HCT116 (cell line): ENCODE measurements at regions not wholly inside any gene's neighbourhood (a gene's known extent, or its start where the extent isn't known, plus 50 kb on each side); places are given as distances from the start of the nearest gene placed in this dataset.

ENCODE experiments used
- ATAC-seq: fragments of 200-7000 bp; cut with Tn5 transposase; 2 replicates; pipeline ENCODE4 v1.9.1; 2020; ENCODE audit warnings: mild to moderate bottlenecking, moderate library complexity
- BruUV-seq: library from RNA; stranded (reverse); fragments of 400-500 nt; replicated peaks from 2 replicates; lab custom pipeline; 2021; lab: Mats Ljungman, UMichigan
- CTCF ChIA-PET: fragments of 300-600 bp; sonication (Branson Sonifier 250); formaldehyde crosslinking; loops from one replicate; lab custom pipeline; 2021; ENCODE audit warnings: antibody characterized with exemption; lab: Charles Lee
- POLR2A ChIA-PET: fragments of 300-600, 350-600 bp; sonication (Branson Sonifier 250); formaldehyde crosslinking; loops from one replicate; lab custom pipeline; 2021; ENCODE audit warnings: antibody characterized with exemption; lab: Charles Lee
- RAD21 ChIA-PET, 2 experiments: fragments of 300-600 bp; sonication (Branson Sonifier 250); formaldehyde crosslinking; loops; one replicate each; lab custom pipeline; 2023; ENCODE audit warnings: low total read pairs in 2 of 2; ENCODE audit not compliant: uncharacterized antibody in 2 of 2, unreplicated experiment in 2 of 2, low non-redundant PET in 1 of 2; lab: Charles Lee
- DNase-seq: peaks from one replicate; pipeline ENCODE4 v3.0.0-alpha.2; 2010; ENCODE audit warnings: low read depth, low spot score
- H2AFZ ChIP-seq: fragments of 200-600 bp; shearing (Covaris generic), sonication (generic); 2 replicates; pipeline ENCODE4 v1.6.1; 2017; ENCODE audit warnings: low read depth, mixed run types, mixed read lengths, antibody characterized with exemption, low read length; ENCODE audit not compliant: poor library complexity, severe bottlenecking
- H3K27ac ChIP-seq: 2 replicates; pipeline ENCODE4 v1.5.1; 2012; ENCODE audit warnings: low read depth, low read length
- H3K27me3 ChIP-seq: fragments of 200-600 bp; sonication (generic); 2 replicates; pipeline ENCODE4 v1.6.1; 2016; ENCODE audit warnings: mixed run types, low read length, mixed read lengths; ENCODE audit not compliant: insufficient read depth
- H3K36me3 ChIP-seq, 2 experiments: fragments of 200-500 bp in 1 of 2; fragments of 200-600 bp in 1 of 2; sonication (Bioruptor generic) in 1 of 2; sonication (generic) in 1 of 2; 2 replicates each; pipeline versions ENCODE4 v1.5.1 to v1.6.1; 2014 to 2016; ENCODE audit warnings: low read length in 2 of 2, inconsistent platforms in 1 of 2, mixed read lengths in 1 of 2, mixed run types in 1 of 2; ENCODE audit not compliant: insufficient read depth in 2 of 2, control insufficient read depth in 1 of 2
- H3K4me1 ChIP-seq, 2 experiments: fragments of 200-600 bp in 1 of 2; sonication (generic) in 1 of 2; 2 replicates each; pipeline versions ENCODE4 v1.5.1 to v1.6.1; 2012 to 2017; ENCODE audit warnings: low read length in 2 of 2, inconsistent platforms in 1 of 2, mild to moderate bottlenecking in 1 of 2, mixed read lengths in 1 of 2, mixed run types in 1 of 2, moderate library complexity in 1 of 2; ENCODE audit not compliant: insufficient read depth in 2 of 2, control insufficient read depth in 1 of 2
- H3K4me2 ChIP-seq: fragments of 200-600 bp; sonication (generic); 2 replicates; pipeline ENCODE4 v1.6.1; 2017; ENCODE audit warnings: mixed run types, low read length, mixed read lengths
- H3K4me3 ChIP-seq, 2 experiments: fragments of 200-600 bp in 1 of 2; sonication (generic) in 1 of 2; replicated peaks in 1 of 2; 2 replicates each; pipeline ENCODE4 v1.5.1; 2011 to 2016; ENCODE audit warnings: low read length in 2 of 2, control low read depth in 1 of 2, low read depth in 1 of 2, mild to moderate bottlenecking in 1 of 2, mixed read lengths in 1 of 2, mixed run types in 1 of 2
- H3K79me2 ChIP-seq: fragments of 200-600 bp; sonication (generic); 2 replicates; pipeline ENCODE4 v1.6.1; 2017; ENCODE audit warnings: mild to moderate bottlenecking, mixed run types, low read length, moderate library complexity, mixed read lengths; ENCODE audit not compliant: insufficient read depth
- H3K9ac ChIP-seq: fragments of 200-600 bp; sonication (generic); 2 replicates; pipeline ENCODE4 v1.6.1; 2016; ENCODE audit warnings: low read length, mixed read lengths
- H3K9me2 ChIP-seq: fragments of 200-600 bp; sonication (generic), shearing (Covaris generic); 2 replicates; pipeline ENCODE4 v1.6.1; 2017; ENCODE audit warnings: mixed run types, mild to moderate bottlenecking, moderate library complexity; ENCODE audit not compliant: insufficient read depth
- H3K9me3 ChIP-seq, 2 experiments: fragments of 200-500 bp in 1 of 2; fragments of 200-600 bp in 1 of 2; sonication (Bioruptor generic) in 1 of 2; sonication (generic) in 1 of 2; 2 replicates each; pipeline ENCODE4 v1.6.1; 2014 to 2017; ENCODE audit warnings: low read length in 2 of 2, mixed read lengths in 2 of 2, inconsistent platforms in 1 of 2, low read depth in 1 of 2, mild to moderate bottlenecking in 1 of 2, mixed run types in 1 of 2, moderate library complexity in 1 of 2; ENCODE audit not compliant: control insufficient read depth in 1 of 2, insufficient read depth in 1 of 2
- H4K20me1 ChIP-seq: fragments of 200-600 bp; sonication (generic), shearing (Covaris generic); 2 replicates; pipeline ENCODE4 v1.6.1; 2017; ENCODE audit warnings: mixed run types, mild to moderate bottlenecking, moderate library complexity; ENCODE audit not compliant: insufficient read depth
- ATF3 ChIP-seq: IDR thresholded peaks from 2 replicates; pipeline ENCODE4 v1.6.1; 2012
- CBX3 ChIP-seq: IDR thresholded peaks from 2 replicates; pipeline ENCODE4 v1.6.1; 2012; ENCODE audit warnings: low read depth
- EGR1 ChIP-seq: IDR thresholded peaks from 2 replicates; pipeline ENCODE4 v1.6.1; 2012; ENCODE audit warnings: low read depth
- MAX ChIP-seq: IDR thresholded peaks from 2 replicates; pipeline ENCODE4 v1.6.1; 2012
- REST ChIP-seq: IDR thresholded peaks from 2 replicates; pipeline ENCODE4 v1.6.1; 2012; ENCODE audit warnings: low read depth
- SP1 ChIP-seq: IDR thresholded peaks from 2 replicates; pipeline ENCODE4 v1.6.1; 2012; ENCODE audit warnings: low read depth
- SRF ChIP-seq: IDR thresholded peaks from 2 replicates; pipeline ENCODE4 v1.6.1; 2012; ENCODE audit warnings: low read depth
- TCF7L2 ChIP-seq: IDR thresholded peaks from 2 replicates; pipeline ENCODE4 v1.7.0; 2011; ENCODE audit warnings: borderline replicate concordance, inconsistent platforms; ENCODE audit not compliant: insufficient read depth, insufficient read length; ENCODE audit errors: extremely low read depth
- ZBTB33 ChIP-seq: IDR thresholded peaks from 2 replicates; pipeline ENCODE4 v1.6.1; 2011; ENCODE audit warnings: mild to moderate bottlenecking, low read length, moderate library complexity; ENCODE audit not compliant: insufficient replicate concordance; ENCODE audit errors: extremely low read depth
- intact Hi-C: fragments of 100-400 bp; cut with micrococcal nuclease; formaldehyde crosslinking; loops from 2 replicates; pipeline ENCODE4 v1.10.0; 2022

GRCh38 chr5:171599957-171600612 is 180.6 kb downstream of the FGF18 start:
- Histone ChIP-seq H3K27ac (no peak overlapping the region), H3K9me2 (no peaks in the 10 kb centered on the region), H2AFZ (no peak overlapping the region), H3K4me2 (no peak overlapping the region), H4K20me1 (no peaks in the 10 kb centered on the region), H3K36me3 (no peaks in the 10 kb centered on the region), H3K27me3 (no peaks in the 10 kb centered on the region), H3K9ac (no peak overlapping the region), H3K4me3 (no peak overlapping the region), H3K79me2 (no peaks in the 10 kb centered on the region), H3K4me1 (peaks cover 9 to 19% of the 10 kb centered on the region in 2 experiments; a peak in 3 of 4 replicates), H3K9me3 (no peaks in the 10 kb centered on the region)
- DNase-seq (no peak), ATAC-seq (no peak)
- CTCF ChIA-PET: interaction anchor here (0.6 kb wide), 1 partner anchor 85 kb away, joined by 3 read pairs; no protein-coding TSS in a partner anchor
- no TSS peak for BruUV-seq
- RAD21 ChIA-PET: no interaction called here
- intact Hi-C loops: no loop called here
- POLR2A ChIA-PET: no interaction called here
- TF ChIP-seq TCF7L2 (no peak), MAX (no peak), CBX3 (no peak), REST (no peak), EGR1 (no peak), SP1 (no peak), SRF (no peak), ATF3 (no peak), ZBTB33 (no peak)
